ENCODE measurements at regions not wholly inside any gene's neighbourhood (a gene's known extent, or its start where the extent isn't known, plus 50 kb on each side); places are given as distances from the start of the nearest gene placed in this dataset.

GRCh38 chr10:111516144-111516543 lies 439.3 kb downstream of the ADRA2A start:
- no peak for DNase-seq

GRCh38 chr10:111522141-111522540 lies 445.3 kb downstream of the ADRA2A start:
- no peak for DNase-seq

GRCh38 chr10:111522551-111522950 lies 445.7 kb downstream of the ADRA2A start:
- no peak for DNase-seq

- DNase-seq, result no peak
Measured at GRCh38 chr10:111523016-111523415, 446.2 kb downstream of the ADRA2A start.

GRCh38 chr10:111524134-111524533 lies 447.3 kb downstream of the ADRA2A start:
- DNase-seq, result no peak

- DNase-seq, result no peak
Measured at GRCh38 chr10:111525696-111526095, 448.9 kb downstream of the ADRA2A start.

- DNase-seq, result no peak
Measured at GRCh38 chr10:111531690-111532089, 454.9 kb downstream of the ADRA2A start.

- DNase-seq, result no peak
Measured at GRCh38 chr10:111532139-111532538, 455.3 kb downstream of the ADRA2A start.

GRCh38 chr10:111539246-111539645 lies 462.4 kb downstream of the ADRA2A start:
- DNase-seq, result no peak

- DNase-seq, result no peak
Measured at GRCh38 chr10:111543854-111544253, 467.0 kb downstream of the ADRA2A start.

- DNase-seq, result no peak
Measured at GRCh38 chr10:111545861-111546605, 469.2 kb downstream of the ADRA2A start.

- no peak for DNase-seq
Measured at GRCh38 chr10:111548084-111548726, 471.4 kb downstream of the ADRA2A start.

- no peak for DNase-seq
Measured at GRCh38 chr10:111551001-111551400, 474.2 kb downstream of the ADRA2A start.

- DNase-seq, result no peak
Measured at GRCh38 chr10:111556666-111557065, 479.8 kb downstream of the ADRA2A start.

GRCh38 chr10:111558211-111558610 lies 481.4 kb downstream of the ADRA2A start:
- DNase-seq, result no peak

- no peak for DNase-seq
Measured at GRCh38 chr10:111560027-111560426, 483.2 kb downstream of the ADRA2A start.

- no peak for DNase-seq
Measured at GRCh38 chr10:111561124-111561523, 484.3 kb downstream of the ADRA2A start.

GRCh38 chr10:111565542-111565941 lies 488.7 kb downstream of the ADRA2A start:
- DNase-seq, result no peak

- no peak for DNase-seq
Measured at GRCh38 chr10:111578076-111578475, 501.2 kb downstream of the ADRA2A start.

GRCh38 chr10:111579473-111579872 lies 502.6 kb downstream of the ADRA2A start:
- DNase-seq, result no peak

- no peak for DNase-seq
Measured at GRCh38 chr10:111590703-111591102, 513.9 kb downstream of the ADRA2A start.

GRCh38 chr10:111593578-111593977 lies 516.7 kb downstream of the ADRA2A start:
- no peak for DNase-seq

- DNase-seq, result no peak
Measured at GRCh38 chr10:111595173-111595572, 518.3 kb downstream of the ADRA2A start.

- DNase-seq, result no peak
Measured at GRCh38 chr10:111598433-111599059, 521.7 kb downstream of the ADRA2A start.

Measured in NCI-H1105 (cell line).